ENCODE measurements at regions not wholly inside any gene's neighbourhood (a gene's known extent, or its start where the extent isn't known, plus 50 kb on each side); places are given as distances from the start of the nearest gene placed in this dataset.
A peak's percentile ranks its signal among the peaks of the same experiment; 100 is the strongest.

- no peak for DNase-seq (ENCODE audit: extremely low read depth, low read depth)
Observed at GRCh38 chr2:45301307-45302277, 292.3 kb upstream of the SIX2 start.

- DNase-seq (ENCODE audit: extremely low read depth, low read depth): no peak
Observed at GRCh38 chr2:45300026-45300750, 290.9 kb upstream of the SIX2 start.

GRCh38 chr2:45299361-45299760 lies 290.1 kb upstream of the SIX2 start:
- DNase-seq (ENCODE audit: extremely low read depth, low read depth): no peak

GRCh38 chr2:45293182-45293581 lies 283.9 kb upstream of the SIX2 start:
- DNase-seq (ENCODE audit: extremely low read depth, low read depth): no peak

- no peak for DNase-seq (ENCODE audit: extremely low read depth, low read depth)
Observed at GRCh38 chr2:45291296-45291701, 282.0 kb upstream of the SIX2 start.

GRCh38 chr2:45289997-45290709 lies 280.9 kb upstream of the SIX2 start:
- no peak for DNase-seq (ENCODE audit: extremely low read depth, low read depth)

GRCh38 chr2:45288532-45289417 lies 279.5 kb upstream of the SIX2 start:
- DNase-seq (ENCODE audit: extremely low read depth, low read depth): peak; percentile 28

GRCh38 chr2:45287045-45287444 lies 277.8 kb upstream of the SIX2 start:
- no peak for DNase-seq (ENCODE audit: extremely low read depth, low read depth)

GRCh38 chr2:45285771-45286390 lies 276.6 kb upstream of the SIX2 start:
- DNase-seq (ENCODE audit: extremely low read depth, low read depth): no peak

GRCh38 chr2:45285311-45285710 lies 276.1 kb upstream of the SIX2 start:
- no peak for DNase-seq (ENCODE audit: extremely low read depth, low read depth)

- no peak for DNase-seq (ENCODE audit: extremely low read depth, low read depth)
Observed at GRCh38 chr2:45284621-45284995, 275.4 kb upstream of the SIX2 start.

- no peak for DNase-seq (ENCODE audit: extremely low read depth, low read depth)
Observed at GRCh38 chr2:45283764-45284620, 274.7 kb upstream of the SIX2 start.

- DNase-seq (ENCODE audit: extremely low read depth, low read depth): no peak
Observed at GRCh38 chr2:45282646-45283045, 273.4 kb upstream of the SIX2 start.

- no peak for DNase-seq (ENCODE audit: extremely low read depth, low read depth)
Observed at GRCh38 chr2:45281311-45281710, 272.1 kb upstream of the SIX2 start.

- DNase-seq (ENCODE audit: extremely low read depth, low read depth): no peak
Observed at GRCh38 chr2:45280794-45281193, 271.5 kb upstream of the SIX2 start.

- DNase-seq (ENCODE audit: extremely low read depth, low read depth): no peak
Observed at GRCh38 chr2:45279356-45279755, 270.1 kb upstream of the SIX2 start.

GRCh38 chr2:45278365-45279078 lies 269.3 kb upstream of the SIX2 start:
- no peak for DNase-seq (ENCODE audit: extremely low read depth, low read depth)

- no peak for DNase-seq (ENCODE audit: extremely low read depth, low read depth)
Observed at GRCh38 chr2:45276914-45277313, 267.7 kb upstream of the SIX2 start.
